DND-41 (cell line): ENCODE measurements at regions not wholly inside any gene's neighbourhood (a gene's known extent, or its start where the extent isn't known, plus 50 kb on each side); places are given as distances from the start of the nearest gene placed in this dataset.

ENCODE experiments used
- ATAC-seq: fragments of 200-7000 bp; cut with Tn5 transposase; 3 replicates; pipeline ENCODE4 v1.9.1; 2021; ENCODE audit warnings: low read depth; ENCODE audit not compliant: insufficient read depth
- DNase-seq: peaks from one replicate; pipeline ENCODE4 v3.0.0-alpha.2; 2020
- H2AFZ ChIP-seq: 2 replicates; pipeline ENCODE4 v1.6.0; 2012; ENCODE audit warnings: low read depth, low read length
- H3K27ac ChIP-seq: 2 replicates; pipeline ENCODE4 v1.5.1; 2012; ENCODE audit warnings: low read length, inconsistent platforms
- H3K27me3 ChIP-seq: fragments of 200-600 bp; sonication (generic); 2 replicates; pipeline ENCODE4 v1.6.0; 2012; ENCODE audit warnings: low read length, mild to moderate bottlenecking, inconsistent platforms; ENCODE audit not compliant: insufficient read depth, poor library complexity
- H3K36me3 ChIP-seq: 2 replicates; pipeline ENCODE4 v1.5.1; 2012; ENCODE audit warnings: low read length, inconsistent platforms; ENCODE audit not compliant: insufficient read depth
- H3K4me1 ChIP-seq: 2 replicates; pipeline ENCODE4 v1.5.1; 2012; ENCODE audit warnings: mild to moderate bottlenecking, low read length; ENCODE audit not compliant: insufficient read depth
- H3K4me2 ChIP-seq: 2 replicates; pipeline ENCODE4 v1.6.0; 2012; ENCODE audit warnings: mild to moderate bottlenecking, moderate library complexity, low read length, inconsistent platforms; ENCODE audit not compliant: insufficient read depth
- H3K4me3 ChIP-seq, 2 experiments: fragments of 200-600 bp in 1 of 2; shearing (Covaris generic) in 1 of 2; 2 replicates each; pipeline ENCODE4 v1.5.1; 2012 to 2016; ENCODE audit warnings: inconsistent platforms in 2 of 2, low read length in 2 of 2, mild to moderate bottlenecking in 2 of 2, low read depth in 1 of 2, moderate library complexity in 1 of 2
- H3K79me2 ChIP-seq: 2 replicates; pipeline ENCODE4 v1.6.0; 2012; ENCODE audit warnings: low read length, inconsistent platforms; ENCODE audit not compliant: insufficient read depth
- H3K9ac ChIP-seq: 2 replicates; pipeline ENCODE4 v1.6.0; 2012; ENCODE audit warnings: low read depth, mild to moderate bottlenecking, inconsistent platforms, low read length, moderate library complexity
- H3K9me3 ChIP-seq: 2 replicates; pipeline ENCODE4 v1.5.1; 2012; ENCODE audit warnings: low read length, moderate library complexity, mild to moderate bottlenecking, inconsistent platforms; ENCODE audit not compliant: insufficient read depth, severe bottlenecking
- H4K20me1 ChIP-seq: 2 replicates; pipeline ENCODE4 v1.6.0; 2012; ENCODE audit warnings: low read length; ENCODE audit not compliant: insufficient read depth
- CTCF ChIP-seq: IDR thresholded peaks from 2 replicates; pipeline ENCODE4 v1.5.1; 2012; ENCODE audit warnings: borderline replicate concordance, low read length, moderate library complexity, mild to moderate bottlenecking; ENCODE audit not compliant: poor library complexity, severe bottlenecking; ENCODE audit errors: extremely low read depth
- EZH2 ChIP-seq: IDR thresholded peaks from 3 replicates; pipeline ENCODE4 v1.6.1; 2012; ENCODE audit warnings: borderline replicate concordance, low read depth, mild to moderate bottlenecking, moderate library complexity, low read length, inconsistent platforms; ENCODE audit not compliant: severe bottlenecking

- peaks cover 36% of the 10 kb centered on the region for H3K4me1 ChIP-seq
- H3K4me2 ChIP-seq, result no peak overlapping the region
- DNase-seq, result no peak
- no peak overlapping the region for H3K9ac ChIP-seq
- no peaks in the 10 kb centered on the region for H3K79me2 ChIP-seq
- no peaks in the 10 kb centered on the region for H3K36me3 ChIP-seq
- no peaks in the 10 kb centered on the region for H4K20me1 ChIP-seq
- no peak overlapping the region for H2AFZ ChIP-seq
- no peak overlapping the region for H3K4me3 ChIP-seq
- no peak overlapping the region for H3K27ac ChIP-seq
- no peak for ATAC-seq
- H3K27me3 ChIP-seq, result no peaks in the 10 kb centered on the region
- TF ChIP-seq EZH2 (no peak), CTCF (no peak)
- no peaks in the 10 kb centered on the region for H3K9me3 ChIP-seq
These were observed 50.1 kb upstream of the CD180 start for GRCh38 chr5:67246546-67247268.
